GM12878 (cell line): ENCODE measurements at regions not wholly inside any gene's neighbourhood (a gene's known extent, or its start where the extent isn't known, plus 50 kb on each side); places are given as distances from the start of the nearest gene placed in this dataset.

Source experiments
- MXI1 ChIP-seq: fragments of 150-350 bp; IDR thresholded peaks from 2 replicates; pipeline ENCODE4 v1.6.1; 2011; ENCODE audit warnings: low read depth, mild to moderate bottlenecking, inconsistent platforms, low read length, improper control_type of control experiment
- TF ChIP-seq, protein P1 (sequence below): IDR thresholded peaks from 2 replicates; pipeline ENCODE4 v1.6.1; 2011; ENCODE audit warnings: borderline replicate concordance, low read depth, mild to moderate bottlenecking, moderate library complexity, low read length; ENCODE audit not compliant: insufficient read depth, poor library complexity, severe bottlenecking

DNA sequence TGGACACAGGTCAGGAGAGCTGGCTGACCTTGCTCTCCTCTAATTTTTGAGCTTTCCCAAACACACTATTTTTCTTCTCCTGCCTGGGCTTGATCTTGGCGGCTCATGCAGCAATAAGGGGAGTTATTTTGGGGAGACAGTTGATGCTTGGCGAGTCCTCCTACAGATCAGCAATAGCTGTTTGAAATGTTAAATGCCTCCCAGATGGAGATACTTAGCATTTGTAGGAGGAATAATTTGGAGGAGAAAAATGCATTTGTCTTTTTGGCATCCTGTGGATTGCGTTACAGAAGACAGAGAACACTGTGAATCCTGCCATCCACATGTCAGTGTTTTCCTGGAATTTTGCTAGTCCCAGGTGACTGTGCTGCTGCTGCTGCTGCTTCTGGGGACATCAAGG is 328.0 kb upstream of the XYLT1 start:
- TF ChIP-seq MXI1, result no peak
- TF ChIP-seq, protein P1, sequence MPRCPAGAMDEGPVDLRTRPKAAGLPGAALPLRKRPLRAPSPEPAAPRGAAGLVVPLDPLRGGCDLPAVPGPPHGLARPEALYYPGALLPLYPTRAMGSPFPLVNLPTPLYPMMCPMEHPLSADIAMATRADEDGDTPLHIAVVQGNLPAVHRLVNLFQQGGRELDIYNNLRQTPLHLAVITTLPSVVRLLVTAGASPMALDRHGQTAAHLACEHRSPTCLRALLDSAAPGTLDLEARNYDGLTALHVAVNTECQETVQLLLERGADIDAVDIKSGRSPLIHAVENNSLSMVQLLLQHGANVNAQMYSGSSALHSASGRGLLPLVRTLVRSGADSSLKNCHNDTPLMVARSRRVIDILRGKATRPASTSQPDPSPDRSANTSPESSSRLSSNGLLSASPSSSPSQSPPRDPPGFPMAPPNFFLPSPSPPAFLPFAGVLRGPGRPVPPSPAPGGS, result no peak
